Naive thymus-derived CD8-positive, alpha-beta T cell (primary cell): ENCODE measurements at regions not wholly inside any gene's neighbourhood (a gene's known extent, or its start where the extent isn't known, plus 50 kb on each side); places are given as distances from the start of the nearest gene placed in this dataset.
A peak's percentile ranks its signal among the peaks of the same experiment; 100 is the strongest.

Experiments used
- ATAC-seq, 2 donors: fragments of 150-1000 bp; cut with Tn5 transposase in 1 of 2; sonication (Bioruptor Pico), chemical (Tn5 transposase) in 1 of 2; 1 replicate in 1 of 2; 2 replicates in 1 of 2; pipeline ENCODE4 v1.10.0; 2021; ENCODE audit warnings: mild to moderate bottlenecking in 2 of 2, moderate library complexity in 2 of 2
- POLR2A ChIA-PET: fragments of 350-600 bp; sonication (Branson Sonifier 250); formaldehyde crosslinking; loops from one replicate; lab custom pipeline; 2021; ENCODE audit warnings: antibody characterized with exemption; lab: Charles Lee
- DNase-seq, 10 donors: peaks; one replicate each; pipeline versions ENCODE4 v3.0.0 to v3.0.0-alpha.2; 2020 to 2022
- H3K27ac Mint-ChIP-seq, 10 donors: one replicate each; pipeline ENCODE4 v1.8.0; 2020 to 2022; ENCODE audit warnings: mild to moderate bottlenecking in 10 of 10, mixed read lengths in 10 of 10, moderate library complexity in 4 of 10, inconsistent platforms in 1 of 10
- H3K27me3 Mint-ChIP-seq, 5 donors: one replicate each; pipeline ENCODE4 v1.8.0; 2021 to 2022; ENCODE audit warnings: mixed read lengths in 5 of 5
- H3K36me3 Mint-ChIP-seq, 3 donors: one replicate each; pipeline ENCODE4 v1.8.0; 2020 to 2022; ENCODE audit warnings: mixed read lengths in 3 of 3, mild to moderate bottlenecking in 2 of 3, inconsistent platforms in 1 of 3
- H3K4me1 Mint-ChIP-seq, 4 donors: one replicate each; pipeline ENCODE4 v1.8.0; 2021 to 2022; ENCODE audit warnings: mixed read lengths in 4 of 4
- H3K4me3 Mint-ChIP-seq, 10 donors: one replicate each; pipeline ENCODE4 v1.8.0; 2020 to 2022; ENCODE audit warnings: mild to moderate bottlenecking in 10 of 10, mixed read lengths in 10 of 10, moderate library complexity in 6 of 10, inconsistent platforms in 1 of 10
- H3K9me3 Mint-ChIP-seq, 9 donors: one replicate each; pipeline ENCODE4 v1.8.0; 2020 to 2022; ENCODE audit warnings: mixed read lengths in 9 of 9, mild to moderate bottlenecking in 3 of 9, inconsistent platforms in 1 of 9, moderate library complexity in 1 of 9

- DNase-seq (no peak), ATAC-seq (no peak)
- H3K4me1 Mint-ChIP-seq = peaks cover 0 to 2% (median 0%) of the 10 kb centered on the region in 4 donors
- H3K27ac Mint-ChIP-seq = no peak overlapping the region
- peaks cover 0 to 13% (median 0%) of the 10 kb centered on the region in 3 donors for H3K36me3 Mint-ChIP-seq
- no peak overlapping the region for H3K4me3 Mint-ChIP-seq
- peaks cover 0 to 28% (median 12%) of the 10 kb centered on the region in 9 donors for H3K9me3 Mint-ChIP-seq
- H3K27me3 Mint-ChIP-seq = peaks cover 0 to 26% (median 9%) of the 10 kb centered on the region in 5 donors
- POLR2A ChIA-PET = no interaction called here
Measured at GRCh38 chr5:174359071-174359470, 313.6 kb downstream of the NSG2 start.

GRCh38 chr5:174362514-174362913, 317.0 kb downstream of the NSG2 start:
- H3K27me3 Mint-ChIP-seq = peaks cover 0 to 21% (median 0%) of the 10 kb centered on the region in 5 donors
- POLR2A ChIA-PET = no interaction called here
- DNase-seq (no peak), ATAC-seq (no peak)
- H3K27ac Mint-ChIP-seq = no peak overlapping the region
- H3K4me3 Mint-ChIP-seq = no peak overlapping the region
- H3K9me3 Mint-ChIP-seq = peaks cover 0 to 28% (median 12%) of the 10 kb centered on the region in 9 donors
- peaks cover 0 to 2% (median 0%) of the 10 kb centered on the region in 4 donors for H3K4me1 Mint-ChIP-seq
- H3K36me3 Mint-ChIP-seq = peaks cover 0 to 13% (median 0%) of the 10 kb centered on the region in 3 donors

GRCh38 chr5:174363934-174364333, 318.4 kb downstream of the NSG2 start:
- no peak overlapping the region for H3K4me3 Mint-ChIP-seq
- peaks cover 0 to 18% (median 0%) of the 10 kb centered on the region in 5 donors for H3K27me3 Mint-ChIP-seq
- H3K4me1 Mint-ChIP-seq = peaks cover 0 to 2% (median 0%) of the 10 kb centered on the region in 4 donors
- DNase-seq = no peak
- no peak for ATAC-seq
- no peak overlapping the region for H3K27ac Mint-ChIP-seq
- H3K9me3 Mint-ChIP-seq = peaks cover 0 to 28% (median 12%) of the 10 kb centered on the region in 9 donors
- H3K36me3 Mint-ChIP-seq = peaks cover 0 to 13% (median 0%) of the 10 kb centered on the region in 3 donors
- POLR2A ChIA-PET = no interaction called here

GRCh38 chr5:174364676-174365075, 319.2 kb downstream of the NSG2 start:
- Mint-ChIP-seq H3K4me1 (peaks cover 0 to under 1% (median 0%) of the 10 kb centered on the region in 4 donors), H3K27me3 (peaks cover 0 to 16% (median 0%) of the 10 kb centered on the region in 5 donors), H3K36me3 (peaks cover 0 to 13% (median 0%) of the 10 kb centered on the region in 3 donors), H3K4me3 (no peak overlapping the region), H3K9me3 (peaks cover 0 to 28% (median 12%) of the 10 kb centered on the region in 9 donors), H3K27ac (peak overlapping the region in 1 of 10 donors; percentile 67)
- no peak for ATAC-seq
- DNase-seq = no peak
- POLR2A ChIA-PET = no interaction called here

- no peaks in the 10 kb centered on the region for H3K36me3 Mint-ChIP-seq
- H3K4me3 Mint-ChIP-seq = no peak overlapping the region
- H3K4me1 Mint-ChIP-seq = no peaks in the 10 kb centered on the region
- peaks cover 2 to 11% (median 10%) of the 10 kb centered on the region in 5 donors for H3K27me3 Mint-ChIP-seq
- ATAC-seq = no peak
- POLR2A ChIA-PET = no interaction called here
- peaks cover 0 to 3% (median 0%) of the 10 kb centered on the region in 9 donors for H3K9me3 Mint-ChIP-seq
- H3K27ac Mint-ChIP-seq = no peak overlapping the region
- no peak for DNase-seq
Measured at GRCh38 chr5:174371600-174372094, 326.1 kb downstream of the NSG2 start.

GRCh38 chr5:174374206-174374605, 328.7 kb downstream of the NSG2 start:
- H3K9me3 Mint-ChIP-seq = peaks cover 0 to 3% (median 0%) of the 10 kb centered on the region in 9 donors
- H3K36me3 Mint-ChIP-seq = no peaks in the 10 kb centered on the region
- DNase-seq = no peak
- POLR2A ChIA-PET = no interaction called here
- H3K4me1 Mint-ChIP-seq = no peaks in the 10 kb centered on the region
- no peak for ATAC-seq
- no peak overlapping the region for H3K27ac Mint-ChIP-seq
- peaks cover 2 to 11% (median 6%) of the 10 kb centered on the region in 5 donors for H3K27me3 Mint-ChIP-seq
- no peak overlapping the region for H3K4me3 Mint-ChIP-seq

GRCh38 chr5:174376056-174376455, 330.6 kb downstream of the NSG2 start:
- POLR2A ChIA-PET = no interaction called here
- H3K4me3 Mint-ChIP-seq = no peak overlapping the region
- H3K27me3 Mint-ChIP-seq = peaks cover 0 to 7% (median 5%) of the 10 kb centered on the region in 5 donors
- H3K36me3 Mint-ChIP-seq = no peaks in the 10 kb centered on the region
- DNase-seq (no peak), ATAC-seq (no peak)
- H3K4me1 Mint-ChIP-seq = no peaks in the 10 kb centered on the region
- H3K9me3 Mint-ChIP-seq = peaks cover 0 to 4% (median 0%) of the 10 kb centered on the region in 9 donors
- H3K27ac Mint-ChIP-seq = no peak overlapping the region

GRCh38 chr5:174376726-174377373, 331.3 kb downstream of the NSG2 start:
- no peak overlapping the region for H3K27ac Mint-ChIP-seq
- H3K4me1 Mint-ChIP-seq = no peaks in the 10 kb centered on the region
- H3K4me3 Mint-ChIP-seq = no peak overlapping the region
- ATAC-seq = no peak
- peaks cover 0 to 8% (median 1%) of the 10 kb centered on the region in 5 donors for H3K27me3 Mint-ChIP-seq
- DNase-seq = no peak
- peaks cover 0 to 5% (median 0%) of the 10 kb centered on the region in 9 donors for H3K9me3 Mint-ChIP-seq
- POLR2A ChIA-PET = no interaction called here
- no peaks in the 10 kb centered on the region for H3K36me3 Mint-ChIP-seq

- H3K36me3 Mint-ChIP-seq = no peaks in the 10 kb centered on the region
- no peak for ATAC-seq
- no peak for DNase-seq
- peaks cover 0 to 12% (median 1%) of the 10 kb centered on the region in 5 donors for H3K27me3 Mint-ChIP-seq
- peaks cover 0 to 7% (median 0%) of the 10 kb centered on the region in 9 donors for H3K9me3 Mint-ChIP-seq
- POLR2A ChIA-PET = no interaction called here
- H3K27ac Mint-ChIP-seq = no peak overlapping the region
- no peak overlapping the region for H3K4me3 Mint-ChIP-seq
- no peaks in the 10 kb centered on the region for H3K4me1 Mint-ChIP-seq
Measured at GRCh38 chr5:174378121-174378874, 332.8 kb downstream of the NSG2 start.

- Mint-ChIP-seq H3K27ac (no peak overlapping the region), H3K27me3 (peaks cover 1 to 16% (median 9%) of the 10 kb centered on the region in 5 donors)
- ATAC-seq = no peak
Measured at GRCh38 chr5:174380311-174380710, 334.8 kb downstream of the NSG2 start.

GRCh38 chr5:174381241-174381640, 335.7 kb downstream of the NSG2 start:
- ATAC-seq = no peak
- no peak for DNase-seq
- Mint-ChIP-seq H3K27ac (no peak overlapping the region), H3K4me1 (no peaks in the 10 kb centered on the region), H3K4me3 (no peak overlapping the region), H3K27me3 (peaks cover 4 to 21% (median 10%) of the 10 kb centered on the region in 5 donors), H3K9me3 (peaks cover 0 to 9% (median 0%) of the 10 kb centered on the region in 9 donors), H3K36me3 (no peaks in the 10 kb centered on the region)
- POLR2A ChIA-PET = no interaction called here

More at GRCh38 chr5:174380311-174380710, 334.8 kb downstream of the NSG2 start:
- H3K4me1 Mint-ChIP-seq = no peaks in the 10 kb centered on the region
- H3K36me3 Mint-ChIP-seq = no peaks in the 10 kb centered on the region
- no peak overlapping the region for H3K4me3 Mint-ChIP-seq
- peaks cover 0 to 9% (median 0%) of the 10 kb centered on the region in 9 donors for H3K9me3 Mint-ChIP-seq
- POLR2A ChIA-PET = no interaction called here
- no peak for DNase-seq

- ATAC-seq (no peak), DNase-seq (no peak)
- Mint-ChIP-seq H3K9me3 (peaks cover 0 to 9% (median 0%) of the 10 kb centered on the region in 9 donors), H3K36me3 (no peaks in the 10 kb centered on the region), H3K4me3 (no peak overlapping the region), H3K27me3 (peaks cover 9 to 43% (median 21%) of the 10 kb centered on the region in 5 donors), H3K4me1 (no peaks in the 10 kb centered on the region), H3K27ac (no peak overlapping the region)
- POLR2A ChIA-PET = no interaction called here
Measured at GRCh38 chr5:174383210-174384167, 338.0 kb downstream of the NSG2 start.
